Panc1 (cell line): ENCODE measurements at regions not wholly inside any gene's neighbourhood (a gene's known extent, or its start where the extent isn't known, plus 50 kb on each side); places are given as distances from the start of the nearest gene placed in this dataset.

ENCODE experiments used
- ATAC-seq: fragments of 200-7000 bp; cut with Tn5 transposase; 2 replicates; pipeline ENCODE4 v1.9.1; 2020; ENCODE audit warnings: mild to moderate bottlenecking, moderate library complexity
- BruUV-seq: library from RNA; stranded (reverse); fragments of 400-500 nt; replicated peaks from 2 replicates; lab custom pipeline; 2021; lab: Mats Ljungman, UMichigan
- CTCF ChIA-PET: fragments of 300-600 bp; sonication (Branson Sonifier 250); formaldehyde crosslinking; loops from one replicate; lab custom pipeline; 2022; ENCODE audit warnings: antibody characterized with exemption; lab: Charles Lee
- POLR2A ChIA-PET: fragments of 300-600 bp; sonication (Branson Sonifier 250); formaldehyde crosslinking; loops from one replicate; lab custom pipeline; 2022; ENCODE audit warnings: antibody characterized with exemption; lab: Charles Lee
- DNase-seq: peaks from one replicate; pipeline ENCODE4 v3.0.0-alpha.2; 2010; ENCODE audit warnings: low read depth, low spot score
- H3K27ac ChIP-seq: 2 replicates; pipeline ENCODE4 v1.5.1; 2011; ENCODE audit warnings: mild to moderate bottlenecking, low read length, inconsistent platforms
- H3K27me3 ChIP-seq: fragments of 200-500 bp; sonication (Bioruptor generic); 2 replicates; pipeline ENCODE4 v1.6.0; 2014; ENCODE audit warnings: low read length, inconsistent platforms; ENCODE audit not compliant: control insufficient read depth, insufficient read depth
- H3K36me3 ChIP-seq: fragments of 200-500 bp; sonication (Bioruptor generic); 2 replicates; pipeline ENCODE4 v1.5.1; 2014; ENCODE audit warnings: inconsistent platforms, mild to moderate bottlenecking, low read length, moderate library complexity; ENCODE audit not compliant: control insufficient read depth, insufficient read depth
- H3K4me1 ChIP-seq: 2 replicates; pipeline ENCODE4 v1.5.1; 2011; ENCODE audit warnings: inconsistent platforms, mild to moderate bottlenecking, low read length, moderate library complexity; ENCODE audit not compliant: control insufficient read depth, insufficient read depth
- H3K4me3 ChIP-seq, 2 experiments: 2 replicates each; pipeline ENCODE4 v1.5.1; 2011 to 2012; ENCODE audit warnings: low read depth in 2 of 2, low read length in 2 of 2, mild to moderate bottlenecking in 2 of 2, inconsistent platforms in 1 of 2, moderate library complexity in 1 of 2
- H3K9me3 ChIP-seq: fragments of 200-500 bp; sonication (Bioruptor generic); 2 replicates; pipeline ENCODE4 v1.5.1; 2014; ENCODE audit warnings: low read depth, mild to moderate bottlenecking, inconsistent platforms, low read length, moderate library complexity; ENCODE audit not compliant: control insufficient read depth, insufficient read depth
- CTCF ChIP-seq: fragments of 450-650 bp; IDR thresholded peaks from 2 replicates; pipeline ENCODE4 v1.5.1; 2017; ENCODE audit warnings: mild to moderate bottlenecking
- POLR2AphosphoS5 ChIP-seq: IDR thresholded peaks from 2 replicates; pipeline ENCODE4 v1.6.1; 2012; ENCODE audit warnings: mild to moderate bottlenecking, low read depth, low read length, moderate library complexity
- SIN3A ChIP-seq: IDR thresholded peaks from 2 replicates; pipeline ENCODE4 v1.6.1; 2012; ENCODE audit warnings: low read depth, mild to moderate bottlenecking, low read length, moderate library complexity, borderline replicate concordance; ENCODE audit not compliant: insufficient read depth
- TCF7L2 ChIP-seq: IDR thresholded peaks from 2 replicates; pipeline ENCODE4 v1.6.1; 2011; ENCODE audit warnings: mild to moderate bottlenecking, low read depth, low read length, inconsistent platforms
- in situ Hi-C: cut with HindIII; loops from 2 replicates; pipeline ENCODE4 v1.10.0; 2016; ENCODE audit warnings: low sequenced_read_pairs, low pct_unique_long_range_greater_than_20kb
- intact Hi-C: fragments of 100-400 bp; cut with micrococcal nuclease; formaldehyde crosslinking; loops from one replicate; pipeline ENCODE4 v1.10.0; 2022; ENCODE audit not compliant: unreplicated experiment
- TF ChIP-seq, protein P1 (sequence below), 2 experiments: IDR thresholded peaks; 2 replicates each; pipeline ENCODE4 v1.6.1; 2011 to 2012; ENCODE audit warnings: low read depth in 2 of 2, control low read depth in 1 of 2, low read length in 1 of 2, mild to moderate bottlenecking in 1 of 2, moderate library complexity in 1 of 2; ENCODE audit not compliant: insufficient read depth in 1 of 2

GRCh38 chr4:175970072-175970471, 95.6 kb upstream of the WDR17 start:
- Histone ChIP-seq H3K27me3 (no peaks in the 10 kb centered on the region), H3K4me1 (no peaks in the 10 kb centered on the region), H3K4me3 (no peak overlapping the region), H3K36me3 (no peaks in the 10 kb centered on the region), H3K27ac (no peak overlapping the region), H3K9me3 (no peaks in the 10 kb centered on the region; the same call in 1 of the 2 replicates)
- in situ Hi-C loops (no loop called here), intact Hi-C loops (no loop called here)
- DNase-seq: no peak
- TF ChIP-seq SIN3A (no peak), TCF7L2 (no peak), POLR2AphosphoS5 (no peak), CTCF (no peak)
- TF ChIP-seq, protein P1, sequence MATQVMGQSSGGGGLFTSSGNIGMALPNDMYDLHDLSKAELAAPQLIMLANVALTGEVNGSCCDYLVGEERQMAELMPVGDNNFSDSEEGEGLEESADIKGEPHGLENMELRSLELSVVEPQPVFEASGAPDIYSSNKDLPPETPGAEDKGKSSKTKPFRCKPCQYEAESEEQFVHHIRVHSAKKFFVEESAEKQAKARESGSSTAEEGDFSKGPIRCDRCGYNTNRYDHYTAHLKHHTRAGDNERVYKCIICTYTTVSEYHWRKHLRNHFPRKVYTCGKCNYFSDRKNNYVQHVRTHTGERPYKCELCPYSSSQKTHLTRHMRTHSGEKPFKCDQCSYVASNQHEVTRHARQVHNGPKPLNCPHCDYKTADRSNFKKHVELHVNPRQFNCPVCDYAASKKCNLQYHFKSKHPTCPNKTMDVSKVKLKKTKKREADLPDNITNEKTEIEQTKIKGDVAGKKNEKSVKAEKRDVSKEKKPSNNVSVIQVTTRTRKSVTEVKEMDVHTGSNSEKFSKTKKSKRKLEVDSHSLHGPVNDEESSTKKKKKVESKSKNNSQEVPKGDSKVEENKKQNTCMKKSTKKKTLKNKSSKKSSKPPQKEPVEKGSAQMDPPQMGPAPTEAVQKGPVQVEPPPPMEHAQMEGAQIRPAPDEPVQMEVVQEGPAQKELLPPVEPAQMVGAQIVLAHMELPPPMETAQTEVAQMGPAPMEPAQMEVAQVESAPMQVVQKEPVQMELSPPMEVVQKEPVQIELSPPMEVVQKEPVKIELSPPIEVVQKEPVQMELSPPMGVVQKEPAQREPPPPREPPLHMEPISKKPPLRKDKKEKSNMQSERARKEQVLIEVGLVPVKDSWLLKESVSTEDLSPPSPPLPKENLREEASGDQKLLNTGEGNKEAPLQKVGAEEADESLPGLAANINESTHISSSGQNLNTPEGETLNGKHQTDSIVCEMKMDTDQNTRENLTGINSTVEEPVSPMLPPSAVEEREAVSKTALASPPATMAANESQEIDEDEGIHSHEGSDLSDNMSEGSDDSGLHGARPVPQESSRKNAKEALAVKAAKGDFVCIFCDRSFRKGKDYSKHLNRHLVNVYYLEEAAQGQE (IDR thresholded peaks at IDR 0.05; ENCODE audit: insufficient read depth in 1 of 2, low read depth in 2 of 2, low read length in 1 of 2): no peak
- ChIA-PET POLR2A (no interaction called here), CTCF (no interaction called here)
- BruUV-seq: no TSS peak
- no peak for ATAC-seq

DNA sequence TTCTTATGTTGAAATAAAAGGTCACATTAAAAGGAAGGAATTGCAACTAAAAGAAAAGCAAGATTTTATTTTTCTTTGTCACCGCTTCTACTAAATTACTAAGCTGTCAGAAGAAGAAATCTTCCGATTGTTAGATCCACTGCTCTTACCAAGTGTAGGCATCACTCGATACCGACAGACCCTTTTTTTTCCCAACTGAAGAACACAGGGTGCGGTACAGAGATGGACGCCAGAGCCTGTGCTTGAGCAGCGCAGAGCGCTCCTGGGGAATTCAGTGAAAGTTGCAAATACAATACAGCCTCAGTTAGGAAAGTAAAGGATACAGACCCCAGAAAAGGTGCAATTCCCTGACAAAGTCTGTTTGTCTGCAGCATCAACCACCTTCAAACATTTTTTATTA, 94.9 kb upstream of the WDR17 start:
- intact Hi-C loops: no loop called here
- ATAC-seq (no peak), DNase-seq (no peak)
- no peaks in the 10 kb centered on the region for H3K36me3 ChIP-seq
- no peaks in the 10 kb centered on the region for H3K27me3 ChIP-seq
- in situ Hi-C loops: no loop called here
- ChIA-PET CTCF (no interaction called here), POLR2A (no interaction called here)
- TF ChIP-seq TCF7L2 (no peak), POLR2AphosphoS5 (no peak), CTCF (no peak), SIN3A (no peak)
- TF ChIP-seq, protein P1 (IDR thresholded peaks at IDR 0.05; ENCODE audit: insufficient read depth in 1 of 2, low read depth in 2 of 2, low read length in 1 of 2): no peak
- no TSS peak for BruUV-seq
- no peaks in the 10 kb centered on the region; the same call in 1 of the 2 replicates for H3K9me3 ChIP-seq
- H3K4me1 ChIP-seq: no peaks in the 10 kb centered on the region
- no peak overlapping the region for H3K4me3 ChIP-seq
- no peak overlapping the region for H3K27ac ChIP-seq
